ENCODE measurements at regions not wholly inside any gene's neighbourhood (a gene's known extent, or its start where the extent isn't known, plus 50 kb on each side); places are given as distances from the start of the nearest gene placed in this dataset.

DNA sequence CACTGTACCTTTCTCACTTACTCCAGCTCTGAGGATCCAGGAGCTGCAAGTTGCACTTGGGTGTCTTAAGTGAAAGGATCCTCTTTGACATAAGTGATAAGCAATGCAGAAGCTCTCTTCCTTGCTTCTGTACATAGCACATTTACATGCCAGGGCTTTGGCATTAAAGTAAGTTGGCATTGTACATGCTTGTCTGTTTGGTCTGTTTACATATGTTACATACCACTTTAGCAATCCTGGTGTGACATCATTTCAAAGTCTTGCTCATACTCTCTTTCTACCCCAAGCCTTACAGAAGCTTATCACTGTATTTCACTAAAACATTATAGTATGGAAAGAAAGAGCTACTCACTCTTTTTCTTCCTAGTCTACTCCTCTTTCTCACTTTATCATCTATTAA lies 2548.3 kb downstream of the ARAP2 start:
- TF ChIP-seq, protein P1, sequence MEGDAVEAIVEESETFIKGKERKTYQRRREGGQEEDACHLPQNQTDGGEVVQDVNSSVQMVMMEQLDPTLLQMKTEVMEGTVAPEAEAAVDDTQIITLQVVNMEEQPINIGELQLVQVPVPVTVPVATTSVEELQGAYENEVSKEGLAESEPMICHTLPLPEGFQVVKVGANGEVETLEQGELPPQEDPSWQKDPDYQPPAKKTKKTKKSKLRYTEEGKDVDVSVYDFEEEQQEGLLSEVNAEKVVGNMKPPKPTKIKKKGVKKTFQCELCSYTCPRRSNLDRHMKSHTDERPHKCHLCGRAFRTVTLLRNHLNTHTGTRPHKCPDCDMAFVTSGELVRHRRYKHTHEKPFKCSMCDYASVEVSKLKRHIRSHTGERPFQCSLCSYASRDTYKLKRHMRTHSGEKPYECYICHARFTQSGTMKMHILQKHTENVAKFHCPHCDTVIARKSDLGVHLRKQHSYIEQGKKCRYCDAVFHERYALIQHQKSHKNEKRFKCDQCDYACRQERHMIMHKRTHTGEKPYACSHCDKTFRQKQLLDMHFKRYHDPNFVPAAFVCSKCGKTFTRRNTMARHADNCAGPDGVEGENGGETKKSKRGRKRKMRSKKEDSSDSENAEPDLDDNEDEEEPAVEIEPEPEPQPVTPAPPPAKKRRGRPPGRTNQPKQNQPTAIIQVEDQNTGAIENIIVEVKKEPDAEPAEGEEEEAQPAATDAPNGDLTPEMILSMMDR (IDR thresholded peaks at IDR 0.05) = no peak
- no peak for TF ChIP-seq POLR2AphosphoS5 (IDR thresholded peaks at IDR 0.05)
- no peak for TF ChIP-seq POLR2A (IDR thresholded peaks at IDR 0.05)
- TF ChIP-seq EP300 (IDR thresholded peaks at IDR 0.05) = no peak
